PC-3 (cell line): ENCODE measurements at regions not wholly inside any gene's neighbourhood (a gene's known extent, or its start where the extent isn't known, plus 50 kb on each side); places are given as distances from the start of the nearest gene placed in this dataset.

Experiments used
- ATAC-seq: fragments of 200-7000 bp; cut with Tn5 transposase; 2 replicates; pipeline ENCODE4 v1.9.1; 2020; ENCODE audit warnings: mild to moderate bottlenecking, moderate library complexity
- BruUV-seq: library from RNA; stranded (reverse); fragments of 400-500 nt; replicated peaks from 2 replicates; lab custom pipeline; 2021; lab: Mats Ljungman, UMichigan
- CTCF ChIA-PET: fragments of 300-600 bp; sonication (Branson Sonifier 250); formaldehyde crosslinking; loops from one replicate; lab custom pipeline; 2022; ENCODE audit warnings: antibody characterized with exemption; lab: Charles Lee
- POLR2A ChIA-PET: fragments of 300-600 bp; sonication (Branson Sonifier 250); formaldehyde crosslinking; loops from one replicate; lab custom pipeline; 2022; ENCODE audit warnings: antibody characterized with exemption; ENCODE audit not compliant: unreplicated experiment; lab: Charles Lee
- DNase-seq: peaks from one replicate; pipeline ENCODE4 v3.0.0-alpha.2; 2015
- H2AFZ ChIP-seq: fragments of 300-600 bp; sonication (generic); 2 replicates; pipeline ENCODE4 v1.6.0; 2016; ENCODE audit warnings: antibody characterized with exemption, low read length
- H3F3A ChIP-seq: fragments of 300-600 bp; sonication (generic); one replicate; pipeline ENCODE4 v1.6.0; 2017; ENCODE audit warnings: antibody characterized with exemption, low read length, control low read depth, mild to moderate bottlenecking; ENCODE audit not compliant: unreplicated experiment
- H3K27ac ChIP-seq: fragments of 300-600 bp; sonication (generic); 2 replicates; pipeline ENCODE4 v1.5.1; 2016; ENCODE audit warnings: mild to moderate bottlenecking, low read length
- H3K27me3 ChIP-seq: fragments of 300-600 bp; sonication (generic); 2 replicates; pipeline ENCODE4 v1.6.1; 2016; ENCODE audit warnings: low read length, mixed read lengths
- H3K36me3 ChIP-seq: fragments of 300-600 bp; sonication (generic); 2 replicates; pipeline ENCODE4 v1.6.1; 2016; ENCODE audit warnings: low read depth, mixed run types, low read length, mixed read lengths
- H3K4me1 ChIP-seq: fragments of 300-600 bp; sonication (generic); 2 replicates; pipeline ENCODE4 v1.5.1; 2016; ENCODE audit warnings: low read length; ENCODE audit not compliant: insufficient read depth
- H3K4me2 ChIP-seq: fragments of 300-600 bp; sonication (generic); 2 replicates; pipeline ENCODE4 v1.6.0; 2016; ENCODE audit warnings: low read length
- H3K4me3 ChIP-seq: fragments of 300-600 bp; sonication (generic); 2 replicates; pipeline ENCODE4 v1.5.1; 2016; ENCODE audit warnings: mild to moderate bottlenecking, low read length, mixed read lengths
- H3K79me2 ChIP-seq: fragments of 300-600 bp; sonication (generic); 2 replicates; pipeline ENCODE4 v1.6.1; 2017; ENCODE audit warnings: low read length, mixed read lengths
- H3K9ac ChIP-seq: fragments of 300-600 bp; sonication (generic); 2 replicates; pipeline ENCODE4 v1.6.0; 2016; ENCODE audit warnings: mild to moderate bottlenecking, low read length
- H3K9me2 ChIP-seq: fragments of 300-600 bp; sonication (generic); replicated peaks from 2 replicates; pipeline ENCODE4 v1.6.1; 2016; ENCODE audit warnings: mixed run types, low read length, mixed read lengths
- H3K9me3 ChIP-seq: fragments of 300-600 bp; sonication (generic); 2 replicates; pipeline ENCODE4 v1.6.1; 2016; ENCODE audit warnings: low read length, mixed read lengths
- H4K20me1 ChIP-seq: fragments of 300-600 bp; sonication (generic); 2 replicates; pipeline ENCODE4 v1.6.1; 2016; ENCODE audit warnings: low read length, mixed read lengths
- CTCF ChIP-seq: fragments of 300-600 bp; sonication (generic); conservative IDR thresholded peaks from 2 replicates; pipeline ENCODE4 v1.5.1; 2017; ENCODE audit warnings: antibody characterized with exemption, low read depth, mild to moderate bottlenecking, low read length
- EZH2 ChIP-seq: fragments of 300-600 bp; sonication (generic); IDR thresholded peaks from one replicate; pipeline ENCODE4 v1.6.1; 2017; ENCODE audit warnings: antibody characterized with exemption, mild to moderate bottlenecking, low read length; ENCODE audit not compliant: unreplicated experiment
- EZH2phosphoT487 ChIP-seq: fragments of 300-600 bp; sonication (generic); IDR thresholded peaks from 2 replicates; pipeline ENCODE4 v1.6.1; 2018; ENCODE audit warnings: mild to moderate bottlenecking, antibody characterized with exemption, low read length, borderline replicate concordance
- intact Hi-C: fragments of 100-400 bp; cut with micrococcal nuclease; formaldehyde crosslinking; loops from 2 replicates; pipeline ENCODE4 v1.9.0; 2023

- DNase-seq: no peak
- no peaks in the 10 kb centered on the region for H3K4me1 ChIP-seq
Observed at GRCh38 chr6:1094306-1094705, 217.6 kb upstream of the FOXQ1 start.

DNA sequence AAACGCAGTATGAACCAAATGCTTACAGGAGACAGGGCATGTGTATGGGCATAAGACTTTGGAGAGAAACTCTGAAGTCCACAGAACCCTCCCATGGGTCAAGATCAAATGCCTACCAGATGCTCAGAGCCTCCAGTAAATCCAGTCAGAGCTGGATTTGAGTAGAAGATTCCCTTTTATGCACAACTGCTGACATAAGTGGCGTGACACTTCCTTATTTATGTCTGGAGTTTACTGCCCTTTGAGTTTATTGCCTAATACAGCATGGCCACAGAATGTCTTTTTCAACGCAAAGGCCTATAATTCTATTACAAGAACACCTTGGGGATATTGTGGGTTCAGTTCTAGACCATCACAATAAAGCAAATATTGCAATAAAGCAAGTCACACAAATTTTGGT, 220.0 kb upstream of the FOXQ1 start:
- ChIA-PET POLR2A (no interaction called here), CTCF (no interaction called here)
- no peaks in the 10 kb centered on the region for H3K36me3 ChIP-seq
- H3K9ac ChIP-seq: no peak overlapping the region
- no TSS peak for BruUV-seq
- H3K79me2 ChIP-seq: no peaks in the 10 kb centered on the region
- no peaks in the 10 kb centered on the region for H3K4me1 ChIP-seq
- H3K9me3 ChIP-seq: no peaks in the 10 kb centered on the region; the same call in 1 of the 2 replicates
- peaks cover 83% of the 10 kb centered on the region for H3K27me3 ChIP-seq
- intact Hi-C loops: no loop called here
- no peaks in the 10 kb centered on the region for H3K9me2 ChIP-seq
- no peaks in the 10 kb centered on the region for H4K20me1 ChIP-seq
- no peak for TF ChIP-seq EZH2
- no peak for TF ChIP-seq CTCF
- no peak for TF ChIP-seq EZH2phosphoT487
- H2AFZ ChIP-seq: no peak overlapping the region
- H3K27ac ChIP-seq: no peak overlapping the region
- H3F3A ChIP-seq: no peaks in the 10 kb centered on the region
- no peak overlapping the region for H3K4me3 ChIP-seq
- ATAC-seq (no peak), DNase-seq (no peak)
- no peak overlapping the region for H3K4me2 ChIP-seq

More at GRCh38 chr6:1094306-1094705, 217.6 kb upstream of the FOXQ1 start:
- no peak for ATAC-seq
- Histone ChIP-seq H2AFZ (no peak overlapping the region), H3K36me3 (no peaks in the 10 kb centered on the region), H3F3A (no peaks in the 10 kb centered on the region), H3K27ac (no peak overlapping the region), H3K79me2 (no peaks in the 10 kb centered on the region), H3K27me3 (peaks cover 82% of the 10 kb centered on the region), H3K9ac (no peak overlapping the region), H4K20me1 (no peaks in the 10 kb centered on the region), H3K4me2 (no peak overlapping the region), H3K9me3 (no peaks in the 10 kb centered on the region; the same call in 1 of the 2 replicates), H3K9me2 (no peaks in the 10 kb centered on the region), H3K4me3 (no peak overlapping the region)
- ChIA-PET POLR2A (no interaction called here), CTCF (interaction anchor here (0.6 kb wide), 1 partner anchor 222 kb away, joined by 6 read pairs; no protein-coding TSS in a partner anchor)
- TF ChIP-seq CTCF: no peak
- TF ChIP-seq EZH2: no peak
- TF ChIP-seq EZH2phosphoT487: no peak
- intact Hi-C loops: no loop called here
- no TSS peak for BruUV-seq

DNA sequence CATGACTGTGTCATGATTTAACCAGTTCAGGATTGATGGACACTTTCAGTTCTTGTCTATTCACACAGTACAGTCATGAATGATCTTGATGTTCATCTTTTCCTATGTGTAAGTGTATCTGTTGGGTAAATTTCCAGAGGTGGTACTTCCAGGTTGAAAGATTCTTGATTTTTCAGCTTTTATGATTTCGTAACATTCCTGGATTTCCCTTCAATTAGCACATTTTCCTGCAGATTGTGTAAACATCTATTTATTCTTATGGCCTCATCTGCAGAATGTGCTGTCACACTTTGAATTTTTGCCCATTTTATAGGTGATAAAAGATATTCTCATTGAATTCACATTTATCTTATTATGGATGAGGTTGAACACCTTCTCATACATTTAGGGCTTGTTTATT, 222.0 kb upstream of the FOXQ1 start:
- CTCF ChIA-PET: no interaction called here
- H2AFZ ChIP-seq: no peak overlapping the region

More for the DNA sequence above, 222.0 kb upstream of the FOXQ1 start:
- ATAC-seq: no peak
- intact Hi-C loops: no loop called here
- Histone ChIP-seq H3K4me1 (no peaks in the 10 kb centered on the region), H3K9me3 (no peaks in the 10 kb centered on the region), H3K9ac (no peak overlapping the region), H3K79me2 (no peaks in the 10 kb centered on the region), H3K27me3 (peaks cover 85% of the 10 kb centered on the region), H3K9me2 (no peaks in the 10 kb centered on the region), H4K20me1 (no peaks in the 10 kb centered on the region), H3F3A (no peaks in the 10 kb centered on the region), H3K4me3 (no peak overlapping the region), H3K36me3 (no peaks in the 10 kb centered on the region), H3K27ac (no peak overlapping the region), H3K4me2 (no peak overlapping the region)
- no peak for DNase-seq
- POLR2A ChIA-PET: no interaction called here
- TF ChIP-seq CTCF (no peak), EZH2phosphoT487 (no peak), EZH2 (no peak)
- BruUV-seq: no TSS peak
